ENCODE measurements at regions not wholly inside any gene's neighbourhood (a gene's known extent, or its start where the extent isn't known, plus 50 kb on each side); places are given as distances from the start of the nearest gene placed in this dataset.

- H3K4me3 ChIP-seq (ENCODE audit: low read depth, low read length): no peak overlapping the region
- no peak for DNase-seq (ENCODE audit: low read depth)
- TF ChIP-seq POLR2A (IDR thresholded peaks at IDR 0.05; ENCODE audit: extremely low read depth, insufficient read length) (no peak), MYC (IDR thresholded peaks at IDR 0.05; ENCODE audit: low read depth, low read length) (no peak), CTCF (IDR thresholded peaks at IDR 0.05; ENCODE audit: low read depth, low read length) (no peak), MAX (IDR thresholded peaks at IDR 0.05; ENCODE audit: low read depth, low read length) (no peak)
Observed at GRCh38 chr3:35215525-35216500, 423.5 kb upstream of the ARPP21 start.

- no peak for DNase-seq (ENCODE audit: low read depth)
- H3K4me3 ChIP-seq (ENCODE audit: low read depth, low read length): no peak overlapping the region
- TF ChIP-seq MYC (IDR thresholded peaks at IDR 0.05; ENCODE audit: low read depth, low read length): no peak
- no peak for TF ChIP-seq MAX (IDR thresholded peaks at IDR 0.05; ENCODE audit: low read depth, low read length)
- TF ChIP-seq CTCF (IDR thresholded peaks at IDR 0.05; ENCODE audit: low read depth, low read length): no peak
- TF ChIP-seq POLR2A (IDR thresholded peaks at IDR 0.05; ENCODE audit: extremely low read depth, insufficient read length): no peak
Observed at GRCh38 chr3:35216501-35217266, 422.6 kb upstream of the ARPP21 start.

- no peak overlapping the region for H3K4me3 ChIP-seq (ENCODE audit: low read depth, low read length)
- DNase-seq (ENCODE audit: low read depth): no peak
- no peak for TF ChIP-seq MAX (IDR thresholded peaks at IDR 0.05; ENCODE audit: low read depth, low read length)
Observed at GRCh38 chr3:35223632-35224394, 415.5 kb upstream of the ARPP21 start.

- no peak for DNase-seq (ENCODE audit: low read depth)
- no peak overlapping the region for H3K4me3 ChIP-seq (ENCODE audit: low read depth, low read length)
- TF ChIP-seq MYC (IDR thresholded peaks at IDR 0.05; ENCODE audit: low read depth, low read length) (no peak), MAX (IDR thresholded peaks at IDR 0.05; ENCODE audit: low read depth, low read length) (no peak), CTCF (IDR thresholded peaks at IDR 0.05; ENCODE audit: low read depth, low read length) (no peak), POLR2A (IDR thresholded peaks at IDR 0.05; ENCODE audit: extremely low read depth, insufficient read length) (no peak)
Observed at GRCh38 chr3:35224565-35225295, 414.6 kb upstream of the ARPP21 start.

GRCh38 chr3:35241236-35241635 is 398.1 kb upstream of the ARPP21 start:
- H3K4me3 ChIP-seq (ENCODE audit: low read depth, low read length): no peak overlapping the region
- no peak for DNase-seq (ENCODE audit: low read depth)
- TF ChIP-seq CTCF (IDR thresholded peaks at IDR 0.05; ENCODE audit: low read depth, low read length) (no peak), MYC (IDR thresholded peaks at IDR 0.05; ENCODE audit: low read depth, low read length) (no peak), MAX (IDR thresholded peaks at IDR 0.05; ENCODE audit: low read depth, low read length) (no peak), POLR2A (IDR thresholded peaks at IDR 0.05; ENCODE audit: extremely low read depth, insufficient read length) (no peak)
